AG09319 (cell line): ENCODE measurements at regions not wholly inside any gene's neighbourhood (a gene's known extent, or its start where the extent isn't known, plus 50 kb on each side); places are given as distances from the start of the nearest gene placed in this dataset.

Source experiments
- DNase-seq: peaks from one replicate; pipeline ENCODE4 v3.0.0-alpha.2; 2010; ENCODE audit warnings: low read depth; ENCODE audit errors: extremely low read depth
- CTCF ChIP-seq: IDR thresholded peaks from 2 replicates; pipeline ENCODE4 v1.5.1; 2011; ENCODE audit warnings: low read depth, mild to moderate bottlenecking, inconsistent platforms, low read length, moderate library complexity

DNA sequence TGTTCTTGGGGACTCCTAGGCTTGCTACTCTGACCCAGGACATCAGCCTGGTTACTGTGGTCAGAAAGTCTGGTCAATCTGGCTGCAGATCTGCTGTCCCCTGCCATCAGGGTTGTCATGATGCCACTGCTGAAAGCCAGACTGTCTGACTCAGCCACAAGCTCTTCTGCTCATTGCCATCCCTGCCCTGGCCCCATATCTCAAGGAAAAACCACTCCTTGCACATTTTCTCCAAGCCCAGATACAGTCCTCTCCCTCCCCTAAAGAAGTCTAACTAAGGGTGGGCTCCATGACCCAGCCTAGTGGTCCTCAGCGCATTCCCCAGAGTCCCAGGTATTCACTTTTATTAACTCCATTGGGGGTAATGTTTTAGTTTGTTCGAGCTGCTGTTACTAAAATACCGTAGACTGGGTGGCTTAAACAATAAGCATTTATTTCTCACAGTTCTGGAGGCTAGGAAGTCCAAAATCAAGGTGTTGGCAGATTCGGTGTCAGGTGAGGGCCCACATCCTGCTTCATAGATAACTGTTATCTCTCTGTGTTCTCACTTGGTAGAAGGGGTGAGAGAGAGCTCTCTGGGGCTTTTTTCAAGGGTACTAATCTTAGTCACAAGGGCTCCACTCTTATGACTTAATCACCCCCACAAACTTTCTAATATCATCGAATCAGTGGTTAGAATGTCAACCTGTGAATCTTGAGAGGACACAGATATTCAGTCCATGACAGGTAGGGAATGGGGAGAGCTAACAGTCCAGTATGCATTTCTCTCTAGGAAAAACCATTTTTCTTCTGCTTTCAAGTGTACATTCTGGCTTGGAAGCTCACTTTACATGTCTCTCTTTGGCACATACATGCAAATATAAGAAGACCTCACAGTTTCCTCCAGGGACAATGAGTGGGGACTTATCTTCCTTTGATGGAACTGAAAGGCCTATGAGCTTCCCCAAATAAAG is 94.8 kb upstream of the CXCR4 start:
- no peak for TF ChIP-seq CTCF
- DNase-seq: no peak

DNA sequence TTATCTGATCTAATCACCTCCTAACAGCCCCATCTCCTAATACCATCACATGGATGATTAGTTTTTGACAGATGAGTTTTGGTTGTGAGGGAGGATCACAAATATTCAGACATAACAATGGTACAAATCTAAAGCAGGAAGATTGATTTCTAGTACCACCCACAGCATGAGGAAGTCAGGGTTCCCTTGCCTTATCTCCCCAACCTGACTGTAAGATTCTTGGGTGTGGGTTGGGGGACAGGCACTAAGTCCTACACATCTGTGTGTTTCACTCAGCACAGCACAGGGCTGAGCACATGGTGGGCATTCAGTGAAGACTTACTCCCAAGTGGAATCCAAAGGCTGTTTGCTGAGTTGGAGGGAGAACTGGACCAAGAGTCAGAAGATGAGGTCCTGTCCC is 93.8 kb upstream of the CXCR4 start:
- no peak for TF ChIP-seq CTCF
- no peak for DNase-seq

DNA sequence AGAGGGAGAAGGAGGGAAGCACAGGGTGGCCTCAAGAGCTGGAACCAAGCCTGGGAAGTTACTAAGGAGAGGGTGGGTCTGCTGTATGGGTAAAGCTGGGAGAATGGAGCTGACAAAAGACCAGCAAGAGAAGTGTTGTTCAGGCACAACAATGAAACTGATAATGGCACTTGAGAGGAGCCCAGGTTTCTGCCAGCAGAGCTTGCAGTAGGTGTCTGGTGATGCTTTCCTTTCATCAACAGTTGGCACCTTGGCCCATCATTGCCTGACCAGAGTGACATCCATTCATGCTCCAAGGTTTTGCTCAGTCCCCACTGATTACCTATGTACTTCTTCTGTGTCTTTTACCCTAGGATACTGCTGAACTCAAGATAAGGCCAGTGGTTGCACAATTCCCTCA is 92.9 kb upstream of the CXCR4 start:
- no peak for DNase-seq
- no peak for TF ChIP-seq CTCF

DNA sequence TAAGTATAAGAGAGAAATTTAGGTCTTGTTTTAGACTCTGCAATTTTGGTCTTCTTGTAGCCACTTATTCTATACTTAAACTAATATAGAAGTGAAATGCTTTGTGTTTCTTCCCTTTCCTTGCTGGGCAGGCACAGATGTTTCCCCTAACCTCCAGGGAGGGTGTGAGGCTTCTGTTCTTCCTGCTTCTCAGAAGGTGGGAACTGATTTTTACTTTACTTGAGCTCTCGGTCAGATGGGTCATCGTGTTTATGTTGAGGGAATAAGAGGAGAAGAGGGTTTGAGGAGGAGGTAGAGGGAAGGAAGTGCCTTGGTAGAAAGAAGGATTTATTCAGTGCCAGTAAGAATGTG is 92.5 kb upstream of the CXCR4 start:
- DNase-seq: no peak

DNA sequence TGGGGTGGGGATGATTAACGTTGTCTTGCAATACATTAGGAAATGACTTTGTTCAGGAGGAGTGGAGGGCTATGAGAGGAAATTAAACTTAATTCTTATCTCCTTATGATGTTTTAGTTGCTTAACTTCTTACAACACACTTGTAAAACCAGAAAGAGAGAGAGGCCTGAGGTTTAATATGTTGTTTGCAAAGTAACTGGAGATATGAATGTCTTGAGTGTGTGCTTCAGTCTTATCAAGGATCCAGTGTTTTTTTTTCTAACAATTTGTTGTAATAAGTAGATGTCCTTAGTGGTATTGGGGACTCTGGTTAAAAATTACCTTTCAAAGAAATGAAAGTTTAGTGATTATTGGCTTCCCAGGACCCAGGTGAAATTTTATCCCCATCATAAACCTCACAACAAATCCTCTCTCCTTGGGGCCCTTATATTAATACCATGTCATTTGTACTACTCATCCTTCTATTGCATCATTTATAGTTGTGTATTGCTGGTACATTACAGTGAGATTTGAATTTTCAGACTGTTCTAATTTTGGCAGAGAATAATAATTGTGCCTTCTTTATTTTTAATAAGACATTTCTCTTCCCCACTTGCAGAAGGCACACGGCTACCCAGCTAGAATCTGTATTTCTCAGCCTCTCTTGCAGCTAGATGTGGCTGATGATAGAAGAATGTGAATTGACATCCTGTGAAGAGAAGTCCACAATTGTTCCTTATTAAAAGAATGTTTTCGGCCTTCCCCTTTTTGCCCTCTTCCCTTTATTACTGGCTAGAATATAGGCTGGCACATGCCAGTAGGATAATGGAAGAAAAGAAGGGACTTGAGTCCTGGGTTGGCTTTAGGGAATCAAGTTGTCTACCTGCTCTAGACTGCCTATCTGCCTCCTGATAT is 91.9 kb upstream of the CXCR4 start:
- no peak for TF ChIP-seq CTCF
- no peak for DNase-seq

More for the DNA sequence above, 92.5 kb upstream of the CXCR4 start:
- no peak for TF ChIP-seq CTCF

- DNase-seq: no peak
- TF ChIP-seq CTCF: no peak
These were observed 90.9 kb upstream of the CXCR4 start for GRCh38 chr2:136208682-136209420.
